SW480 (cell line): ENCODE measurements at regions not wholly inside any gene's neighbourhood (a gene's known extent, or its start where the extent isn't known, plus 50 kb on each side); places are given as distances from the start of the nearest gene placed in this dataset.

Experiments
- DNase-seq: peaks from one replicate; pipeline ENCODE4 v3.0.0-alpha.2; 2016; ENCODE audit warnings: low spot score

- no peak for DNase-seq
Measured at GRCh38 chr11:42179216-42179615, 719.8 kb upstream of the LRRC4C start.

- no peak for DNase-seq
Measured at GRCh38 chr11:42195289-42196013, 736.0 kb upstream of the LRRC4C start.

GRCh38 chr11:42200311-42200710, 740.9 kb upstream of the LRRC4C start:
- DNase-seq = no peak

DNA sequence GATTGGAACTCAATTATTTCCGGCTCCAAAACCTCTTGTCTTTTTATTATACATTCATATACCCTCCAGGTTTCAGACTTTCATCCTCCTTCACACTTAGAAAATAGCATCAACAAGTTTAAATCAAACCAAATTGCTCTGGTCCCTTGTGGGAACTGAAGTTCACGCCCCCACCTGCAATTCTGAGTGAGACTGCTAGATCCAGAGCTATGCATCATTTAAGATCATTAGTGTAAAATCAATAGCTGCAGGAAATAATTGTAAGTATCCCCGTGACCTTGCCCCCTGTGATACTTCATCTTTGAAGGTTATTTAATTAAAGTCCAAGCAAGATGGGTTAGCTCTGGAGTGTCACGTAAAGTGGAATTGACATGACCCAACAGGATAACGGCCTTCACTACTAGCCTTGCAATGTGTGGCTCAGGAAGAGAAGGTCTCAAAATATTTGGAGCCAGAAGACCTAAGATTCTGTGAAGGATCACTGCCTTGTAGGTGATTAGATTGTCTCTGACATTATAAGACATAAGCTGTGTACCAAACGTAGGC, 742.2 kb upstream of the LRRC4C start:
- DNase-seq = no peak

- peak; percentile 30 for DNase-seq
Measured at GRCh38 chr11:42205518-42205917, 746.1 kb upstream of the LRRC4C start.

- no peak for DNase-seq
Measured at GRCh38 chr11:42225664-42226063, 766.2 kb upstream of the LRRC4C start.

DNA sequence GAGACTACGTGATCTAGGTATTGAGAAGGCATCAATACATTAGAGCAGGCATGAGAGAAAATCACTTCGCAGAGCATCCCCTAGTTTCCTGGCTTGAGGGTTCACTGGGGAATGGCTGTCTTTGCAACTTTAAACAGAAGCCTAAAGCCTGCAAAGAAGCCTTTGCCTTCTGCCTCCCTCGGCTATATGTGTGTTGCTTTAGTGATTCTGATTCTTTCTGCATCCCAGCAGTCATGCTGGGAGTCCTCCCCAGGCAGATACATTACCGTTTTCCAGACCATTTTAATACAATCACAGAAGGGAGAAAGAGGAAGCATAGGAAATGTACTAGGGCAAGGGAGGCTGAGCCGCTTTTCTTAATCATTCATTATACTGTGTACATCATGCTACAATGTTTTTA, 773.2 kb upstream of the LRRC4C start:
- DNase-seq = no peak

DNA sequence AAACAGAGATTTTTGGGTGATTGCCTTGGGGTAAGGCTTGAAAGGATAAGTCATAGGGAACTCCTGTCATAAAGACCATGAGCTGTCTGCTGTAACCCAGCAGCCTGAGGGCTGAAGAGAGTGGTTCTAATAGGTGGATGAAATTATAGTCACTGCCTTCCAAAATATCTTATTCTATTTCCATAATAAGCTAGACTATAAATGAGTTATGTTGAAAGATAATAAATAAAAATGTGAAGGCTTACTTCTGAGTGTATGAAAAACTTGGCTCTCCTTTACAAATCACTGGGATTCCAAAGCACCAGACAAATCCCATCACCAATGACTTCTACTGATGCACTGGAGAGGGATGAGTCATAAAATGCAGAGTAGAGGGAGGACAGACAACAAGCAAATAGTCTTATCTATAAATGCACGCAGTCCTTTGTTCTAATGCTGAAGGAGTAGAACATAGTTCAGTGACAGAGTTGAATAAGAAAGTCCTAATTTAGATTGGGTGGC, 775.0 kb upstream of the LRRC4C start:
- DNase-seq = no peak

DNA sequence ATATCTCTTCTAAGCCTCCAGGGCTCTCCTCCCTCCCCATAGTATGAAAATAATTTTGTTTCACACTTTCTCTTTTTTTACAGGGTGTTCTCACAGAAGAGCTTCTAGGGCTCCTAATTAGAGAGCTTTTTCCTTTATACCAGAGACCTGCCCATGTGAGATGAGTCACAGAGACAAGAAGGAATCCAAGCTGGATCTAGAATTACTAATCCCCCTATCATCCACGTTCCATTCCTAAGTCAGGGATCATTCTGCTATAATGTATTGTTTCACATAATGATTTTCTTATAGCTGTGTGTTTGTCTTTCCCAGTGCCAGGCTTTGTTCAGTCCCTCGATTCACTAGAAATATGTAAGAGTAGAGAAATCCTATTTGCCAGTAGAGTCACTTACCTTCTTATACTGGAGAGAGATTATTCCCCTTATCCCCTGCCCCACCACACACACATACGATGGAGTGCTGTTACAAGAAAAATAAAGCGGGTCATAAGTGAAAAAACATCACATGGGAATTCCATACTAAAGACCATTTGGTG, 778.3 kb upstream of the LRRC4C start:
- DNase-seq = no peak

GRCh38 chr11:42239188-42239587, 779.7 kb upstream of the LRRC4C start:
- DNase-seq = no peak

DNA sequence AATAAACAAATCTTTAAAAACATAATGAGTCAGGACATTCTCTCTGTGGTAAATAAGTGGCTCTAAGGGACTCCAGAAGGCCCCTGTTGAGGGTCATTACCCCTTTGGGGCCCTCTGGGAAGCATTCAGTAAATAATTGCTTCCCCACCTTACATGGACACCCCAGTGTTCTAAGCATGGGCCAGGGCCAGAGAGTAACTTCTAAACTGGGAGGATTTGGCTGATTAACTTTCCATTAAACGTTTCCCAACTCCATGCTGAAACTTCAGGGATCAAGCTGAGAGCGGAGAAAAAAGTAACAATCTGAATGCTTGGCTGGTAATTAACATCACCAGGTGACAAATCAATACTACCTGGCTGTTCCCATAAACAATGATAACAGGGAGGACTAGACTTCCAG, 783.9 kb upstream of the LRRC4C start:
- no peak for DNase-seq

DNA sequence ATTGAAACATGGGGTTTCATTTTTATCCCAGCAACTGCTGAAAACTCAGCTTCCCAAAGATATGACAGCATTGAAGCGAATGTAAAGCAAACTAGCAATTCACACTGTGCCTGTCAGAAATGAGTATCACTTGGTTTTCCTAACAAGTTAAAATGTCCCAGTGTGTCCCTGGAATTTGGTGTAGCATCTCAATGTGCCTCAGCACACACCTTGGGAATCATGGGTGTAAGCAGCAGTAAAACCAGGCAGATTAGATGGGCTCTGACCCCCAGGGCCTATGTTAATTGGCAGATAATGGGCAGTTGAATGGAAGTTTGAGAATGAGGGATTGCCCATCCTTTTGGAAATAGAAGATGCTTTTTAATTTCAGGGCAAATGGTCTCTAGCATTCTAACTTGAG, 784.9 kb upstream of the LRRC4C start:
- no peak for DNase-seq

GRCh38 chr11:42249401-42249800, 789.9 kb upstream of the LRRC4C start:
- no peak for DNase-seq

DNA sequence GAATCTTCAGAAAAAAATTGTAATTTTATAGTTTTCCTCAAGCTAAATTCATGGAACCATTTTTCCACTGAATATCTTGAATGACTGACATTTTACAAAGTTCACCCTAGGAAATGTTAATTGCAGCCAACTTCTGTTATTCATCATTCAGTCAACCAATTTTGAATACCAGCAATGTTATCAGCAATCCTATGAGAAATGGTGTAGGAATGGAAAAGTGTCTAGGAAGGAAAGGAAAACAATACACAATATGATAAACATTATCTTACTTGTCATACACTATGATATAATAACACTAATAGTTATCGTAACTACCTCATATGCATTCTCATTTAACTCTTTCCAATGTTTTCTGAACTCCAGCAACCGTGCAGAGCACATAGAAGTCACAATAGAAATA, 790.5 kb upstream of the LRRC4C start:
- no peak for DNase-seq

GRCh38 chr11:42251984-42252383, 792.5 kb upstream of the LRRC4C start:
- DNase-seq = no peak

DNA sequence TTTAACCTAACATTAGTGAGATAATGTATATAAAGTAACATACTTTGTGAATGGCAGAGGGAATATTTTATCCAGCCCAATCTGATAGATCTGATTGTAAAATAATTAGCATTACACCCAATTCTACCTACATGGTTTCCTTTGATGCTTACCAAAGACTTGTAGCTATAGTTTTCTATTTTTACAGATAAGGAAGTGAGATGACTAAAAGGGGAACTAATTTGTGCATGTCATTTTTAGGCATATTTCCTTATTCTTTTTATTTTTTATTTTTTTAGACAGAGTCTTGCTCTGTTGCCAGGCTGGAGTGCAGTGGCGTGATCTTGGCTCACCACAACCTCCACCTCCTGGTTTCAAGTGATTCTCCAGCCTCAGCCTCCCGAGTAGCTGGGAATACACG, 793.7 kb upstream of the LRRC4C start:
- no peak for DNase-seq

DNA sequence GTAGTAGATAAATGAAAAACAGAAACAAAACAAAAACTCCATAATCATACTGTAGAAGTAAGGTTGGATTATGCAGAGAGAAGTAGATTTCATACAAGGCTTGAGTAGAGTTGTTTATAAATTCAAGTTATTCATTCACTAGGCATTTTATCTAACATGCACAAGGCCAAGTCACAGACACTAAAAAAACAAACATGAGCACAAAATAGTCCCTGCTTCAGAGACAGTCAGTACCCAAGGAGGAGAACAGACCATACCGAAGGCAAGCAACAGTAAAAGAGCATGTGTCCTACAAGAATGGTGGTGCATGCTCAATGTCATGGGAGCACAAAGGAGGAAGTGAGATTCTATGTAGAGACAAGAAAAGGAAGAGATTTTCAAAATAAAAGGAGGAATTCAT, 796.5 kb upstream of the LRRC4C start:
- no peak for DNase-seq

DNA sequence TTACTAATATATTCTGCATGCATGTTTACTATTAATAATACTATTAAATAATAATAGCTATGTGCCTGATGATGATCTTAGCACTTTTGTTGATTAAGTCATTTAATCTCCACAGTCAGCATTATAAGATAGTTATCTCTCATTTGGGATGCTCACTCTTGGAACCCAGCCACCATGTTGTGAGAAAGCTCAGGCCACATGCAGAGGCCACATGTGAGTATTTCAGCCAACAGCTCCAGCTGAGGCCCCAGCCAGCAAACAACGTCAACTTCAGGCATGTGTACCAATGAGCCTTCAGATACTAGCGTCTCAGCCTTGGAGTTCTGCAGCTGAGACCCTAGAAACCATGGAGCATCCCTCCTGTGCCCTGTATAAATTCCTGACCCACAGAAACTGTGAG, 798.1 kb upstream of the LRRC4C start:
- DNase-seq = no peak

- no peak for DNase-seq
Measured at GRCh38 chr11:42265072-42265471, 805.6 kb upstream of the LRRC4C start.

- no peak for DNase-seq
Measured at GRCh38 chr11:42271306-42271705, 811.9 kb upstream of the LRRC4C start.

DNA sequence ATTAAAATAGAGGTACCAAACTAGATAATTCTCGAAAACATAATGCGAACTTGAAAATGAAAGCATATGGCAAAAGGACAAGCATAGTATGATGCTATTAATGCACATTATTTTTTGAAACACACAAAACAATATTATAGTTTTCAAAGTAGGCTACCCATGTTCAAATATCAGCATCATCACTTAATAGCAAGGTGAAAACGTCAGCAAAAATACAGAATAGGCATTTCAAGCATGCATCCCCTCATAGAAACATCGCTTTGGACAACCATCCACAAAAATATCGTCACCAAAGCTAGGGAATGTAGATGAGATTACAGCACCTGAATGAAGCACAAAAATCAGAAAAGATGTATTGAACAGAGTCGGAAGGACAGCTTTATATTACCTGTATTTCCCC, 814.5 kb upstream of the LRRC4C start:
- no peak for DNase-seq

- DNase-seq = no peak
Measured at GRCh38 chr11:42296910-42297309, 837.5 kb upstream of the LRRC4C start.

DNA sequence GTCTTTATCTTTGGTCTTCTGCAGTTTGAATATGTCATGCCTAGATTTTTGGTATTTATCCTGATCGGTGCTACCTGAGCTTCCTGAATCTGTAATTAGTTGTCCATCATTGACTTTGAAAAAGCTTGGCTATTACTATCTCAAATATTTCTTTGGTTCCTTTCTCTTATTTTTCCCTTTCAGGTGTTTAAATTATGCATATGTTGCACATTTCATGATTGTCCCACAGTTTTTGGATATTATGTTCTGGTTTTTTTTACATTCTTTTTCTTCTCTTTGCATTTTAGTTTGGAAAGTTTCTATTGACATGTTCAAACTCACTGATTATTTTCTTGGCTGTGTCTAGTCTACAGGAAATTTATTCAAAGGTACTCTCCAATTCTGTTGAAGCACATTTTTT, 840.3 kb upstream of the LRRC4C start:
- DNase-seq = no peak

DNA sequence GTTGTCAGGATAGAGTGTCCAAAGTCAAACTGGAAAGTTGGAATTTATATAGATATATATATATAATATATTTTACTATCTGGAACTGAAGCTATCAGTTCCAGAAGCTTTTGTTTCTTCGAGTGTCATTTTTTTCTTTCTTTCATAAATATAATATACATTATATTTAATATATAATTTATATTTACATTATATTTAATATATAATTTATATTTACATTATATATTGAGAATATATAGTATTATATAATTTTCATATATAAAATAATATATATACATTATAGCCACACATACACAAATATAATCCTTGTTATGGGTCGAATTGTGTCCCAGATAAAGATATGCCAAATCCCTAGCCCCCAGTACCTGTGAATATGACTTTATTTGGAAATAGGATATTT, 842.3 kb upstream of the LRRC4C start:
- no peak for DNase-seq
